ENCODE measurements at regions not wholly inside any gene's neighbourhood (a gene's known extent, or its start where the extent isn't known, plus 50 kb on each side); places are given as distances from the start of the nearest gene placed in this dataset.
A peak's percentile ranks its signal among the peaks of the same experiment; 100 is the strongest.
"Not testable (repeated sequence)": the region's sequence is repeated elsewhere in the genome, so short reads cannot be mapped to it uniquely, and the experiment has no call there.

- Histone ChIP-seq H3K4me3 (replicated peaks in 1 of 3) (no peak overlapping the region), H3K36me3 (no peaks in the 10 kb centered on the region), H3K27ac (no peak overlapping the region), H3K27me3 (no peaks in the 10 kb centered on the region), H3K4me1 (peaks cover 26 to 27% of the 10 kb centered on the region in 2 donors), H3K9me3 (no peaks in the 10 kb centered on the region)
- WGBS, 2 donors: 87 to 89% methylated on average over 3 of the region's 3 CpGs
- DNase-seq: no peak
- TF ChIP-seq POLR2A (IDR thresholded peaks at IDR 0.05) (no peak), CTCF (IDR thresholded peaks at IDR 0.05) (no peak)
- intact Hi-C loops (cut with DNase I): no loop called here
These were observed 80.8 kb upstream of the GNAQ start for GRCh38 chr9:78112406-78112805.

- TF ChIP-seq POLR2A (IDR thresholded peaks at IDR 0.05) (no peak), CTCF (IDR thresholded peaks at IDR 0.05) (no peak)
- intact Hi-C loops (cut with DNase I): no loop called here
- H3K27ac ChIP-seq: no peak overlapping the region
- peaks cover 26 to 27% of the 10 kb centered on the region in 2 donors for H3K4me1 ChIP-seq
- no peak for DNase-seq
- no peaks in the 10 kb centered on the region for H3K36me3 ChIP-seq
- H3K4me3 ChIP-seq (replicated peaks in 1 of 3): no peak overlapping the region
- WGBS, 2 donors: 95% methylated on average over 3 of the region's 3 CpGs
- H3K27me3 ChIP-seq: no peaks in the 10 kb centered on the region
- no peaks in the 10 kb centered on the region for H3K9me3 ChIP-seq
These were observed 80.4 kb upstream of the GNAQ start for GRCh38 chr9:78112004-78112403.

- TF ChIP-seq POLR2A (IDR thresholded peaks at IDR 0.05) (no peak), CTCF (IDR thresholded peaks at IDR 0.05) (no peak)
- peaks cover 10 to 11% of the 10 kb centered on the region in 2 donors for H3K4me1 ChIP-seq
- H3K27ac ChIP-seq: no peak overlapping the region
- intact Hi-C loops (cut with DNase I): no loop called here
- no peaks in the 10 kb centered on the region for H3K9me3 ChIP-seq
- no peaks in the 10 kb centered on the region for H3K36me3 ChIP-seq
- WGBS, 2 donors: 79 to 94% methylated on average over 2 of the region's 2 CpGs
- DNase-seq: no peak
- no peaks in the 10 kb centered on the region for H3K27me3 ChIP-seq
- H3K4me3 ChIP-seq (replicated peaks in 1 of 3): no peak overlapping the region
These were observed 77.5 kb upstream of the GNAQ start for GRCh38 chr9:78109075-78109474.

- WGBS, 2 donors: 88 to 94% methylated on average over 8 of the region's 8 CpGs
- not testable (repeated sequence) for DNase-seq
These were observed 75.0 kb upstream of the GNAQ start for GRCh38 chr9:78106586-78106985.

GRCh38 chr9:78103971-78104433 lies 72.4 kb upstream of the GNAQ start:
- H3K4me3 ChIP-seq (replicated peaks in 1 of 3): no peak overlapping the region
- no peaks in the 10 kb centered on the region for H3K9me3 ChIP-seq
- no peak overlapping the region for H3K27ac ChIP-seq
- H3K4me1 ChIP-seq: peaks cover 3 to 4% of the 10 kb centered on the region in 2 donors
- intact Hi-C loops (cut with DNase I): no loop called here
- WGBS, 2 donors: 83 to 87% methylated on average over 6 of the region's 6 CpGs
- DNase-seq: no peak
- H3K27me3 ChIP-seq: no peaks in the 10 kb centered on the region
- TF ChIP-seq POLR2A (IDR thresholded peaks at IDR 0.05) (no peak), CTCF (IDR thresholded peaks at IDR 0.05) (no peak)
- no peaks in the 10 kb centered on the region for H3K36me3 ChIP-seq

More at GRCh38 chr9:78106586-78106985, 75.0 kb upstream of the GNAQ start:
- H3K27me3 ChIP-seq; H3K4me3 ChIP-seq (replicated peaks in 1 of 3); H3K27ac ChIP-seq; H3K9me3 ChIP-seq; H3K4me1 ChIP-seq; H3K36me3 ChIP-seq; intact Hi-C loops (cut with DNase I): not testable (repeated sequence)

GRCh38 chr9:78101247-78101646 lies 69.6 kb upstream of the GNAQ start:
- WGBS, 2 donors: 19 to 25% methylated on average over 2 of the region's 2 CpGs
- TF ChIP-seq POLR2A (IDR thresholded peaks at IDR 0.05) (no peak), CTCF (IDR thresholded peaks at IDR 0.05) (no peak)
- Histone ChIP-seq H3K36me3 (no peaks in the 10 kb centered on the region), H3K27me3 (no peaks in the 10 kb centered on the region), H3K27ac (peak overlapping the region; percentile 21 to 77 (median 50)), H3K9me3 (no peaks in the 10 kb centered on the region), H3K4me1 (peaks cover 3 to 4% of the 10 kb centered on the region in 2 donors), H3K4me3 (replicated peaks in 1 of 3) (no peak overlapping the region)
- intact Hi-C loops (cut with DNase I): no loop called here
- peak in 1 of 2 donors; percentile 44 for DNase-seq

All from thyroid gland (tissue), 4 donors.